ENCODE measurements at regions not wholly inside any gene's neighbourhood (a gene's known extent, or its start where the extent isn't known, plus 50 kb on each side); places are given as distances from the start of the nearest gene placed in this dataset.

DNA sequence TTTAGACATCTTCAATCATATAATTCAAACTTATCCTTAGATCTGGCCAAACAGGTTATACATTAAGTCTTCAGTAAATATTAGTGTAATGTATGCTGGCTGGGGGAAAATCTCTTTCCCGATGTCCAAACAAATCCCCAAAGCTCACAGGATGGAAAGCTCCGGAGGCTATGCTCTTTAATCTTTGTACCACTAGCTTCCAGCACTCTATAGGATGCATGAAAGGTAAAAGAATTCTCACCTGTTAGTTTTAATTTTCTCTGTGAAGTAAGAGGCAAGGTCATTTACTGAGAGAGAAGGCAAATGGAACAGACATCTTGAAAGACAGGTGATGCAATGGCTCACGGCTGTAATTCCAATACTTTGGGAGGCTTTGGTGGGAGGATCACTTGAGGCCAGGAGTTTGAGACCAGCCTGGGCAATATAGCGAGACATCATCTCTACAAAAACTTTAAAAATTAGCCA is 99.8 kb upstream of the KIF5B start:
- Histone ChIP-seq H3K36me3 (no peaks in the 10 kb centered on the region), H3K27me3 (no peaks in the 10 kb centered on the region), H3K4me1 (peaks cover 0 to under 1% (median 0%) of the 10 kb centered on the region in 12 donors), H3K4me3 (no peak overlapping the region), H3K9me3 (peaks cover 0 to 31% (median 10%) of the 10 kb centered on the region in 12 donors), H3K27ac (no peak overlapping the region)
- DNase-seq (no peak), ATAC-seq (no peak)
- intact Hi-C loops (cut with DNase I), result no loop called here
- TF ChIP-seq, protein P1, sequence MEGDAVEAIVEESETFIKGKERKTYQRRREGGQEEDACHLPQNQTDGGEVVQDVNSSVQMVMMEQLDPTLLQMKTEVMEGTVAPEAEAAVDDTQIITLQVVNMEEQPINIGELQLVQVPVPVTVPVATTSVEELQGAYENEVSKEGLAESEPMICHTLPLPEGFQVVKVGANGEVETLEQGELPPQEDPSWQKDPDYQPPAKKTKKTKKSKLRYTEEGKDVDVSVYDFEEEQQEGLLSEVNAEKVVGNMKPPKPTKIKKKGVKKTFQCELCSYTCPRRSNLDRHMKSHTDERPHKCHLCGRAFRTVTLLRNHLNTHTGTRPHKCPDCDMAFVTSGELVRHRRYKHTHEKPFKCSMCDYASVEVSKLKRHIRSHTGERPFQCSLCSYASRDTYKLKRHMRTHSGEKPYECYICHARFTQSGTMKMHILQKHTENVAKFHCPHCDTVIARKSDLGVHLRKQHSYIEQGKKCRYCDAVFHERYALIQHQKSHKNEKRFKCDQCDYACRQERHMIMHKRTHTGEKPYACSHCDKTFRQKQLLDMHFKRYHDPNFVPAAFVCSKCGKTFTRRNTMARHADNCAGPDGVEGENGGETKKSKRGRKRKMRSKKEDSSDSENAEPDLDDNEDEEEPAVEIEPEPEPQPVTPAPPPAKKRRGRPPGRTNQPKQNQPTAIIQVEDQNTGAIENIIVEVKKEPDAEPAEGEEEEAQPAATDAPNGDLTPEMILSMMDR (IDR thresholded peaks at IDR 0.05), result no peak
- TF ChIP-seq POLR2A (IDR thresholded peaks at IDR 0.05), result no peak
- WGBS, 4 donors, result 88 to 96% (median 92%) methylated on average over 4 of the region's 4 CpGs

DNA sequence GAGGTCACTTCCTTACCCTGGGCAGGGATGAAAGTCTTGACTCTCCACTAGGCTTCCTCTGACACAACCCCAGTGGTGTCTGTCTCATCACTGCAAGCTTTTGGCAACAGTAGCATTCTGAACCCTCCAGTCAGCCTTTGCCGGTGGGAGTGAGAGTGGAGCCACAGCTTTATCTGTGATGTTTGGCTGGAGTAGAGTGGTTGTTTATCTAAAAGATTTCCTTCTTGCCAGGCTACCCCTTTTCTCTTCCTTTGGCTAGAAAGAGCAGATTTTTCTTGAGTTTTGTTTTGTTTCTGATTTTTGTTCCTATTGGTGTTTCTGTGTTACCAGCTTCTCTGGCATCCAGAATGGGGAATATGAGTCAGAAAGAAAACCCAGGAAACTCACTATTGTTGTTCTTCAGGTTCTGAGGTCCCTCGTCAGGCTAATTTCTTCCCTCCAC is 98.9 kb upstream of the KIF5B start:
- H3K27me3 ChIP-seq, result no peaks in the 10 kb centered on the region
- ATAC-seq, result no peak
- intact Hi-C loops (cut with DNase I), result no loop called here
- peaks cover 0 to 8% (median 4%) of the 10 kb centered on the region in 12 donors for H3K4me1 ChIP-seq
- H3K27ac ChIP-seq, result no peak overlapping the region
- TF ChIP-seq, protein P1 (IDR thresholded peaks at IDR 0.05), result no peak
- no peak for TF ChIP-seq POLR2A (IDR thresholded peaks at IDR 0.05)
- H3K9me3 ChIP-seq, result peaks cover 0 to 31% (median 10%) of the 10 kb centered on the region in 12 donors
- no peak for DNase-seq
- no peaks in the 10 kb centered on the region for H3K36me3 ChIP-seq
- 45 to 64% (median 53%) methylated on average over 2 of the region's 2 CpGs for WGBS, 4 donors
- H3K4me3 ChIP-seq, result no peak overlapping the region

DNA sequence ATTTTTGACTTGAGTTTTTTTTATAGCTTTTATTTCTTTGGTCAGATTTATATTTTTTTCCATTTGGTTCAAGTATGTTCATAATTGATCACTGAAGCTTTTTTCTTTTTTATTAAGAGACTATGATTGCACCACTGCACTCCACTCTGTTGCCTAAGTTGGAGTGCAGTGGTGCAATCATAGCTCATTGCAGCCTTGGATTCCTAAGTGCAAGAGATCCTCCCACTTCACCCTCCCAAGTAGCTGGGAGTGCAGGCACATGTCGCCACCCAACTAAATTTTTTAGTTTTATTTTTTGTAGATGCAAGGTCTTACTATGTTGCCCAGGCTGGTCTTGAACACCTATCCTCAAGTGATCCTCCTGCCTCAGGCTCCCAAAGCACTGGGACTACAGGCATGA is 97.7 kb upstream of the KIF5B start:
- no peak overlapping the region for H3K27ac ChIP-seq

GRCh38 chr10:32153252-32153651 is 97.0 kb upstream of the KIF5B start:
- Histone ChIP-seq H3K4me3 (no peak overlapping the region), H3K36me3 (no peaks in the 10 kb centered on the region), H3K27me3 (no peaks in the 10 kb centered on the region), H3K9me3 (peaks cover 0 to 31% (median 10%) of the 10 kb centered on the region in 12 donors), H3K27ac (no peak overlapping the region), H3K4me1 (peaks cover 0 to 19% (median 10%) of the 10 kb centered on the region in 12 donors)
- no peak for ATAC-seq
- TF ChIP-seq, protein P1 (IDR thresholded peaks at IDR 0.05), result no peak
- no peak for TF ChIP-seq POLR2A (IDR thresholded peaks at IDR 0.05)
- DNase-seq, result no peak
- intact Hi-C loops (cut with DNase I), result no loop called here
- WGBS, 4 donors, result 81 to 94% (median 83%) methylated on average over 4 of the region's 4 CpGs

More for the DNA sequence above, 97.7 kb upstream of the KIF5B start:
- H3K9me3 ChIP-seq, result peaks cover 0 to 31% (median 10%) of the 10 kb centered on the region in 12 donors
- no peaks in the 10 kb centered on the region for H3K36me3 ChIP-seq
- DNase-seq (no peak), ATAC-seq (no peak)
- TF ChIP-seq, protein P1 (IDR thresholded peaks at IDR 0.05), result no peak
- TF ChIP-seq POLR2A (IDR thresholded peaks at IDR 0.05), result no peak
- peaks cover 0 to 19% (median 10%) of the 10 kb centered on the region in 12 donors for H3K4me1 ChIP-seq
- WGBS, 4 donors, result 96 to 100% (median 97%) methylated on average over 1 of the region's 1 CpG
- H3K4me3 ChIP-seq, result no peak overlapping the region
- no peaks in the 10 kb centered on the region for H3K27me3 ChIP-seq
- intact Hi-C loops (cut with DNase I), result no loop called here

Measured in heart left ventricle (tissue), 16 donors.